MG63 (cell line): ENCODE measurements at regions not wholly inside any gene's neighbourhood (a gene's known extent, or its start where the extent isn't known, plus 50 kb on each side); places are given as distances from the start of the nearest gene placed in this dataset.
A peak's percentile ranks its signal among the peaks of the same experiment; 100 is the strongest.
"Not testable (repeated sequence)": the region's sequence is repeated elsewhere in the genome, so short reads cannot be mapped to it uniquely, and the experiment has no call there.

Source experiments
- DNase-seq: peaks from one replicate; pipeline ENCODE4 v3.0.0-alpha.2; 2020
- H3K27me3 ChIP-seq: fragments of 250-450 bp; sonication (Bioruptor Pico); 2 replicates; pipeline ENCODE4 v1.5.1; 2020; ENCODE audit warnings: mild to moderate bottlenecking, moderate library complexity
- H3K36me3 ChIP-seq: fragments of 250-450 bp; sonication (Bioruptor Pico); 2 replicates; pipeline ENCODE4 v1.5.1; 2020; ENCODE audit warnings: mild to moderate bottlenecking, moderate library complexity
- H3K4me3 ChIP-seq: fragments of 250-450 bp; sonication (Bioruptor Pico); 2 replicates; pipeline ENCODE4 v1.5.1; 2020; ENCODE audit warnings: mild to moderate bottlenecking, moderate library complexity
- H3K9me3 ChIP-seq: fragments of 250-450 bp; sonication (Bioruptor Pico); 2 replicates; pipeline ENCODE4 v1.5.1; 2020; ENCODE audit warnings: mild to moderate bottlenecking, moderate library complexity

DNA sequence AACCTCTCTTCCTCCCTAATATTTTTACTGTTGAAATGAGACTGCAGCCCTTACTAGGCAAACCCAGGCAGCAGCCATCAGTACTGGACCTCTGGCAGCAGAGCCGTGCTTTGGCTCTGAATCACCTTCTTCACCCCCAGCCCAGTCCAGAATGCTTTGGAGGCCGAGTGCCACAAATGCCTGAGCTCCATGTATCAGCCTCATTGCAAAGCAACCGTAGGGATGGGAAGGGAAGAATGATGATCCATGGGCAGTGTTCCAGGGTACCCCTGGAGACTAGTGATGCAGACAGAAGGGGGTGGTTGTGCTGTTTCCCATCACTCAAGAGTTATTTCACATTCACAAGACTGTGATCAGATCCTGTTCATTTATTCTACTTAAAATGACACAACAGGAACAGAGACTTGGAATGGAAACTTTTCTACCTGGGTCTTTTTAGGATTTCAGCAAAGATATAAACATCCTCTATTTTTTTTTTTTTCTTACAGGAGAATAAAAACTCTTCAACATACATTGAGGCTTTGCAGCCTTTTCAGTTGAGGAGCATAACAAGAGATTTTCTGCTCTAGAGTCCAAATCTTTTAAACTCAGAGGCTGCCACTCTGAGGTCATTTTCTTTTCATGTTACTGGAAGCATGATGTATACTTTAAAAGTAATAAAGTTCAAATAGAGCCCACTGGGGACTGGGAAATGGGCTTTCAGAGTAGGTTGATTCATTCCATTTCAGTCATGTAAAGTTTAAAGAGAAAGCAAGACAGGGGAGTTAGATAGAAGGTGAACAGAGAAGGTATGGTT, 138.3 kb downstream of the KCNJ2 start:
- DNase-seq = no peak
- H3K4me3 ChIP-seq = no peak overlapping the region
- no peaks in the 10 kb centered on the region for H3K27me3 ChIP-seq
- H3K9me3 ChIP-seq = no peaks in the 10 kb centered on the region
- no peaks in the 10 kb centered on the region for H3K36me3 ChIP-seq

DNA sequence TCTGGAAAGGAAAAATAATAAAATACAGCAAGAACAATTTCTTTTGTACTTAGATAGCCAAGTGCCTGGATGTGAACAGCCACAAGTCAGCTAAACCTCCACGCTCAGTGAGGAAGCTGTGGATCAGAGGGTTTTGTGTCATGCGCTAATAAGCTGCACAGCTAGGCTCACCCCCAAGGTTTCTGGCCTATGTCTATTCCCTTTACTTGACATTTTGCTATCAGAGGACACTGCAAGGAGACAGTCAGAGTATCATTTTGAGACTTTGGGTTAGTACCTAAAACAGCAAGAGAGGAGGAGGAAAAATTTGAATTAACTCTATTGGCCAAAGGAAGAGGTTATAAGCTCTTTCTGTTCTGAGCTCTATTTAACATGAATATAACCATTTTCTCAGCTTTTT, 139.3 kb downstream of the KCNJ2 start:
- H3K27me3 ChIP-seq = no peaks in the 10 kb centered on the region
- H3K36me3 ChIP-seq = no peaks in the 10 kb centered on the region
- DNase-seq = no peak
- H3K4me3 ChIP-seq = no peak overlapping the region
- no peaks in the 10 kb centered on the region for H3K9me3 ChIP-seq

DNA sequence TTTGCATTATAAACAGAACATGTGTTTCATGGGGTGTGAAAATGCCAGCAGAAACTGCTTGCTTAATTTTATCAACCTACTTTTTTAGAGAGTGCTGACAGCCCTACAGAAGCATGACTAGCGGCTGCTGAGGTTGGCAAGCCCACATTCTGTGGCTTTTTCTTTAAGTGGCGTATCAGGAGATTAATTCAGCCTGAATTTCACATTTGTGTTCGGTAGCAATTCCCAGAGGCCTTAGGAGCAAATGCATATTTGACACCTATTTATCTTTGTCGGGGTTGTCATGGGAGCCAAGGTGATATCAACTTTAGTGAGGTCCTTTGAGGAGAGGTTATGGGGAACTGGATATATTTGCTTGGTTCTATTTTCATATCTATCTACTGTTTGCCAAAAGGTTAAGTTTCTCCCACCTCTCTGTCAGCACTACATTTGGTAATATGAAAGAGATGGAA, 140.9 kb downstream of the KCNJ2 start:
- no peaks in the 10 kb centered on the region for H3K9me3 ChIP-seq
- H3K27me3 ChIP-seq = no peaks in the 10 kb centered on the region
- H3K36me3 ChIP-seq = no peaks in the 10 kb centered on the region
- DNase-seq = no peak
- H3K4me3 ChIP-seq = no peak overlapping the region

DNA sequence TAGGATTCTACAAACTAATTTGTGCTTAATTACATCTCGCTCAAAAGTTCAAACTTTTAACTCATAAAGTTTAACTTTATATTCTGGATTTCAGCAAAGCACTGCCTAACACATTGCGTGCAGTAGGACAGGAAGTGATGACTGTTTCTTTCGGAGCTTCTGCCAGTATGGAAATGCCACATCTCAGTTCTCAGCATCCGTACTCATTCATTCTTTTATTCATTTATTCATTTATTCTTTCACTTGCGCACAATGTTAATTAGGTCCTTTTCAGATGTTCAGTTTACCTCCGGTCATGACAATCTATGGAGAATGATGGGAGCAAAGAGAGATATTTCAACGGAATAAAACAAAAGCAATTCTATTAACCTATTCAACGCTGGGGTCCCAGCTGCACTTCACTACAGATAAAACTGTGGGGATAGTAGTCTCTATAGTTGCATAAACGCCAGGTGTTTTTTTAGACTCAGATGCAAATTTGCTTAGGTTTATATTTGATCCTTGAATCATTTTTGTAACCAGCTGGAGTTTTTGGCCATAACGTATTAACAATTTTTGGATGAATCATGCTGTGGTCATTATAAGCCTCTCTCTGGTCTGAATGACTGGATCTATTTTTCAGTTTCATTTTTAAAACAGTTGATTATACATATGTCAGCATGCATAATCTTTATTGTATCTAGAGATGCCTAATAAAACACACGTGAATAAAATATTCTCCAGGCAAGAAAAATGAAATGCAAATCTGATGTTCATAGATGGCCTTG, 143.9 kb downstream of the KCNJ2 start:
- Histone ChIP-seq H3K9me3 (no peaks in the 10 kb centered on the region), H3K4me3 (0 out of 2 replicates have a peak overlapping the region, but pooled peaks have one; percentile 1), H3K27me3 (no peaks in the 10 kb centered on the region), H3K36me3 (no peaks in the 10 kb centered on the region)
- peak; percentile 28 for DNase-seq

DNA sequence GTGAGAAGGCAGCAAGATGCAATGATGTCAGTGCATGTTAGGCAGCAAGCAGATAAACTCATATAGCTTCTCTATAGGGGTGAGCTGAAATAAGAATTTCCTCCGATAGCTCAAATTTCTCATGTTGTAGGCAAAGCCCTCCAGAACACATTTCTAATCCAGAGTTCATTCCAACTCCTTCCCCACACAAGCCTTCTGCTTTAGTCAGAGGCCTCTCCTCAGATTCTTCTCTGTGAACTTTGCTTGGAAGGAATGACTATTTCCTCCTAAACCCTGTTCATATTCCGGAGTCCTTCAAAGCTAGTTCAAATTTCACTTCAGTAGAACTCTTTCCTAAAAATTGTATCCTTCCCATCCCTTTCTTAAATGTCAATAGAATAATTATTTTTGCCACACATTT, 144.8 kb downstream of the KCNJ2 start:
- H3K36me3 ChIP-seq = no peaks in the 10 kb centered on the region
- H3K27me3 ChIP-seq = no peaks in the 10 kb centered on the region
- no peak overlapping the region for H3K4me3 ChIP-seq
- H3K9me3 ChIP-seq = no peaks in the 10 kb centered on the region
- no peak for DNase-seq

DNA sequence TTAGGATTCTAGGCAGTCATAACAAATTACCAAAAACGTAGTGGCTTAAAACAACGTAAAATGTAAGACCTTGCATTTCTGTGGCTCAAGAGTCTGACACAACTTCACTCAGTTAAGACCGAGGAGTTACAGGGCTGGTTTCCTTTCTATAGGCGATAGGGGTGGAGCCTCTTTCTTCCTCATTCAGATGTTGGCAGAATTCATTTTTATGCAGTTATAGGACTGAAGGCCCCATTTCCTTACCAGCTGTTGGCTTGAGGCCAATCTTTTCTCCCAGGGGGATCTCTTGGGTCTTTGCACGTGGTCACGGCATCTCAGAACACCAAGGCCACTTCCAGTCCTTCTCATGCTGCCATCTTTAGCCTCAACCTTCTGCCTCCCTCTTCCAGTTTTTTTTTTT, 145.2 kb downstream of the KCNJ2 start:
- H3K27me3 ChIP-seq = no peaks in the 10 kb centered on the region
- no peak for DNase-seq

DNA sequence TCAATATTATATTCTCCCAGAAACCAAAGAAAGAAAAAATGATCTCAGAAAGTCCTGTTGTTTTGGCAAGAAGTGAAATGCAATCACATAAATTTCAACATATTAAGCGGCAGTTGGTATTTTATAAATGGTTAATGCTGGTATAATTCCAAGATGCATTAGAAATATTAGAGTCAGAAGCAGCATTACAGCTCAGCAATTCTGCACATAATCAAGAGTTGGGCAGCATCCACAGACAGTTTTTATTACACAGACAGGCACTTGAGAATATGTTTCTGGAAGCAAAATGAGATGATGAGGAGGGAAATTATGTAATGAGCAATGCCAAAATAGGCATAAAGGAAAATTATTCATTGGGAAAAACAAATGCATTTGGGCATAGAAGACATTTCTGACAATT, 148.1 kb downstream of the KCNJ2 start:
- H3K9me3 ChIP-seq = no peaks in the 10 kb centered on the region
- H3K36me3 ChIP-seq = no peaks in the 10 kb centered on the region
- H3K4me3 ChIP-seq = no peak overlapping the region
- DNase-seq = no peak
- no peaks in the 10 kb centered on the region for H3K27me3 ChIP-seq

More for the DNA sequence above, 145.2 kb downstream of the KCNJ2 start:
- Histone ChIP-seq H3K4me3 (no peak overlapping the region), H3K36me3 (no peaks in the 10 kb centered on the region), H3K9me3 (no peaks in the 10 kb centered on the region)

DNA sequence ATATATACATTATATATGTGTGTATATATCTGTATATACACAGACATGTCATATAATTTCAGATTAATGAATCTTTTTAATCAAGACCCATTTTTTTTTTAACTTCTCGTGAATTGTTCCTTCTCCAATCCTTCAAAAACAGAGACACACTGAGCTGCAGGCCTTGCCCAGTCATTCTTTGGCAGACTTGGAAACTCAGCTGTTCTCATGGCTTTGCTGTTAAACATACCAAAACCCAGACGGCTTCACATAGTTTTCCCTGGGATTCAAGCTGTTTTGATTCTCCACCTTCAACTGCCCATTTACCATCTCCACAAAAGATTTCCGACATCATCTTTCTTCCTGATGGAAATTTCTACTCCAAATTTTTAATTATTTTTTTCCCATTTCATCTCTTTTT, 148.7 kb downstream of the KCNJ2 start:
- H3K9me3 ChIP-seq = no peaks in the 10 kb centered on the region
- no peaks in the 10 kb centered on the region for H3K36me3 ChIP-seq
- DNase-seq = peak; percentile 15
- H3K27me3 ChIP-seq = no peaks in the 10 kb centered on the region
- H3K4me3 ChIP-seq = no peak overlapping the region

DNA sequence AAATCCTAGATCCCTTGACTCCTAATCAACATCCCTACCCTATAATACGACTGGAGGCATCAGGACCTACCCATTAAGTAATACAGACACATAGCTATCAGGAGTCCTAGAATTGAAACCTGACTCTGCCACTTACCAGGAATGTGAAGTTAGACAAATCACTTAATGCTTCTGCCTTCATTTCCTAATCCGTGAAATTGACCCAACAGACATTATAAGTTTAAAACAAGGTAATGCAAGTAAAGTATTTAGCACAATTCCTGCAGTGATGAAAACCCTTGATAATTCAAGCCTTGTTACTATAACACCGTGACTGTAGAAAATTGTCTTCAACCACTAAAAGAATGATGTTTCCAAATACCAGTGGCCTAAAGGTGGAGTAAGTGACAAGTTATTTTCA, 150.2 kb downstream of the KCNJ2 start:
- H3K9me3 ChIP-seq = no peaks in the 10 kb centered on the region
- no peaks in the 10 kb centered on the region for H3K27me3 ChIP-seq
- H3K4me3 ChIP-seq = no peak overlapping the region
- no peaks in the 10 kb centered on the region for H3K36me3 ChIP-seq
- DNase-seq = no peak

DNA sequence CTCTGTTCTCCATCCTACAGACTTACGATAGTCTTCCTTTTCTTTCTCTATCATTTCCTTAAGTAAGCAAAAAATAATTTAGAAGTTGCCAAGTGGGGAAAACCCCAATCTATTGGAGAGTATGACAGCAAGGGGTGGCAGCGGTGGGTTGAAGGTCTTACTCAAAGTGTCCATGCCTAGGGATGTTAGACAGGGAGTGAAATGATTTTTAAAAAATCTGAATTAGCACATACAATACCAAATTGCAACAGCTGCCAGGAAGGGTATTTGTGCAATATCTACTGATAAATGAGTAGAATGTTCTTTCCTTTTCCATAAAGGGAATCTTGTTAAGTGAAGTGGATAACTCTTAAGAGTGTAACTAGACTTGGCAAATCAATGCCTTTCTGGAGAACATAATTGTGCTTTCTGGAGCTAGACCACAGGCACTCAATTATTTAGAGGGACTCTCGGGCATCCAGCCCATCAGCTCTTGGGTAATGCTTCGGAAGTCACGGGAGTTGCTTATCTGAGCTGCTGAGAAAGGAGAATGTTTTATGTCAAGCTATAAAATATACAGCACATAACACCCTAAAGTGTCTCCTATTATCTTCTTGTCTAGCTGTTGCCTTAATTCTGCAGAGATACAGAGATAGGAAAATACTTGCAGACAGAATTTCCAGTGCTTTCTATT, 151.5 kb downstream of the KCNJ2 start:
- H3K4me3 ChIP-seq = no peak overlapping the region
- H3K27me3 ChIP-seq = no peaks in the 10 kb centered on the region
- no peak for DNase-seq
- H3K36me3 ChIP-seq = no peaks in the 10 kb centered on the region
- no peaks in the 10 kb centered on the region for H3K9me3 ChIP-seq

DNA sequence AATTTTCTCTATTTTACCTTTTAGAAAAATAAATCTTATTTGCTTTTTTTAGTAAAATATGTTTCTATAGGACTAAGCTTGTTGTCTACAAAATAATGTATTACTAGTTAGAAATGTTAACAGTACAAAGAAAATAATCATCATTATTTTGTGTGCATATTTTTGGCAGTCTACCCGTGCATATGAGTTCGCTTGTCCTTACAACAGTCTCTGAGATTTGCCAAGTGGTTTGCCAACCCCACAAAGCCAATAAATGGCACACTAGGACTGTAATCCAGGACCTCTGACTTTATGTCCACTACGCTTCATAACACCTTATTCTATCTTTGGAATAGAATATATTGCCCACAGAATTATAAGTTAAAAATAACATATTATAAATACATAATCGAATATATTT, 152.0 kb downstream of the KCNJ2 start:
- Histone ChIP-seq H3K4me3 (no peak overlapping the region), H3K27me3 (no peaks in the 10 kb centered on the region), H3K36me3 (no peaks in the 10 kb centered on the region), H3K9me3 (no peaks in the 10 kb centered on the region)
- DNase-seq = no peak

DNA sequence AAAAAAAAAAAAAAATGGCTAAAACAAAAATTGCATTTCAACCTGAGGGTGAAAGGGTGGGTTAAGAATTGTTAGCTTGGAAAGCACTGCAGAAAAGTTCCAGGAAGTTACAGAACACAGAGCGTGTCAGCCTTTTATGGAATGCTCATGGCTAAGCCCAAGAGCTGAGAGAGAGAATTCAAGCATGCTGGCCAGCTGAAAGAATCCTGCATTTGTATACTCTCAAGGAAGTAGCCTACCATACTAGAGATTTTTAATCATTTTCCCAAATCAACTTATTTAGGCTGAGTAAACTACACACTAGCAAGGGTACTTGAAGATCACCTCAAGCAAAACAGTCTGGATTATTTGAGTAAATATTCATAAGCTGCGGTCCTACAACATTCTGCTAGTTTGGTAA, 153.9 kb downstream of the KCNJ2 start:
- Histone ChIP-seq H3K4me3 (no peak overlapping the region), H3K9me3 (no peaks in the 10 kb centered on the region), H3K36me3 (no peaks in the 10 kb centered on the region), H3K27me3 (no peaks in the 10 kb centered on the region)
- no peak for DNase-seq

DNA sequence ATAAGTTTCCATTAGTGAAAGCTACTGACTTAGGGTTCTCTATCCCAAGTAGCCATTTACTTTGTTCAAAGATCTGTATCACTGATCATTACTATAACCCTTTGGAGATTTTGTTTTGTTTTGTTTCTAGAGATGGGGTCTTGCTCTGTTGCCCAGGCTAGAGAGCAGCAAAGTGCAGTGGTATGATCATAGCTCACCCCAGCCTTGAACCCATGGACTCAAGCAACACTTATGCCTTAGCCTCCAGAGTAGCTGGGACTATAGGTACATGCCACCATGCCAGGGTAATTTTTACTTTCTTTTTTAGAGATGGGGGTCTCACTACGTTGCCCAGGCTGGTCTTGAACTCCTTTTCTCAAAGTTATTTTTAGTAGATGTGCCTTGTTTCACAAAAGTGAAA, 154.7 kb downstream of the KCNJ2 start:
- DNase-seq = no peak
- Histone ChIP-seq H3K9me3 (no peaks in the 10 kb centered on the region), H3K36me3 (no peaks in the 10 kb centered on the region), H3K4me3 (no peak overlapping the region), H3K27me3 (no peaks in the 10 kb centered on the region)

DNA sequence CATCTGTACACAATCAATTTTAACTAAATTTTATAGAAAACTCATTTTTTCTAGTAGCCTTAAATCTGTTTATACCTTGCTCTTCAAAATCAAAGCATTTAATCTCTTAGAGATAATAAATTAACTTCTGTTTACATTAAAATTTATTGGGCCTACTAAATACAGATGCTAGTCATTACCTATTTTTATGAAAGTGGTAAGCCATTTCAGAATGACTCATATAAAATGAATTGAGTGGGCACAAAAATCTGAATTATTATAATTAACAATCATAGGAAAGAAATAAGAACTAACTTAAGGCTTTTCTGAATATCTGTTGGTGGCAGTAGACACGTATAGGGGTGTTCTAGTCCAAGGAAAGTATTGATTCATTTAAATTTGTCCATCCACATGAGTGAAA, 157.9 kb downstream of the KCNJ2 start:
- Histone ChIP-seq H3K36me3 (no peaks in the 10 kb centered on the region), H3K27me3 (no peaks in the 10 kb centered on the region), H3K4me3 (no peak overlapping the region), H3K9me3 (no peaks in the 10 kb centered on the region)
- no peak for DNase-seq

DNA sequence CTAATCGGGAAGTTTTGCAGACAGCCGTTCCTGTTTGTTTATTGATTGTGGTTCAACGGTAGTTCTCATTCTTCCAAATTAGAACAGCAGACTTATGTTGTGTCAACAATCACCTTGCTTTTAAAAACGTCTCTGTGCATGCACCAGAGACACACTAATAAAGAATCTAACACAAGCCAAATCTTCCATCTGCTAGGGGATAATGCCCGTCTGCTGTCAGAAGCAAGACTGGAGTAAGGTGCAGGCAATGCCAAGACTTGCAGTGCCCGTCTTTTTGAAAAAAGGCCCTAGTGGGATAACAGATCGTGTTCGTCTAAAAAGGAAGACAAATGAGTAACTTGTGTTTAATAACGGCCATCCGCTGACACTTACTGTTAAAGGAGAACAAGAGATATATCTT, 158.4 kb downstream of the KCNJ2 start:
- no peaks in the 10 kb centered on the region for H3K9me3 ChIP-seq
- no peak overlapping the region for H3K4me3 ChIP-seq
- no peaks in the 10 kb centered on the region for H3K36me3 ChIP-seq
- DNase-seq = no peak
- H3K27me3 ChIP-seq = no peaks in the 10 kb centered on the region

DNA sequence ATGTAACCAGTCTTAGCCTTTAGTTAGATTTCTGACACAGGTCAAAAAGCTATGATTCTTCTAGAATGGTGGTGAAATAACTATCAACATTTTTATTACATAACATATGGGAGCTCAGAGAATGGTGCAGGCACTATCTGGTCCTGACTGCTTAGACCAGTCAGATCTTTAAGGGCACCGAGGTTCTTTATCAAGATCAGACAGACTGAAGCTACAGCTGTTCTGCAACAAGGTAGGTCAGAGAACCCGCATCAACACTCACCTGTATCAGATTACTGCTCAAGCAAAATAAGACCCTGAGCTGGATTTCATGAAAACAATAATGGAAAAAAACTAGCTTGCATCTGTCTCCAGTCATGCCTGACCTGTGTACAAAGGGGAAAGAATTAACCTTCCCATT, 160.4 kb downstream of the KCNJ2 start:
- no peaks in the 10 kb centered on the region for H3K27me3 ChIP-seq
- H3K4me3 ChIP-seq = no peak overlapping the region
- no peaks in the 10 kb centered on the region for H3K9me3 ChIP-seq
- no peak for DNase-seq
- H3K36me3 ChIP-seq = no peaks in the 10 kb centered on the region

DNA sequence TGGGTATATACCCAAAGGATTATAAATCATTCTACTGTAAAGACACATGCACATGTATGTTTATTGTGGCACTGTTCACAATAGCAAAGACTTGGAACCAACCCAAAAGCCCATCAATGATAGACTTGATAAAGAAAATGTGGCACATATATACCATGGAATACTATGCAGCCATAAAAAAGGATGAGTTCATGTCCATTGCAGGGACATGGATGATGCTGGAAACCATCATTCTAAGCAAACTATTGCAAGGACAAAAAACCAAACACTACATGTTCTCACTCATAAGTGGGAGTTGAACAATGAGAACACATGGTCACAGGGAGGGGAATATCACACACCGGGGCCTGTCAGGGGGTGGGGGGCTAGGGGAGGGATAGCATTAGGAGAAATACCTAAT, 161.7 kb downstream of the KCNJ2 start:
- H3K9me3 ChIP-seq, H3K36me3 ChIP-seq, DNase-seq, H3K27me3 ChIP-seq, H3K4me3 ChIP-seq: not testable (repeated sequence)
